Mesenteric fat pad (tissue), 1 donor: ENCODE measurements at regions not wholly inside any gene's neighbourhood (a gene's known extent, or its start where the extent isn't known, plus 50 kb on each side); places are given as distances from the start of the nearest gene placed in this dataset.

Experiments
- DNase-seq: peaks from one replicate; pipeline ENCODE4 v3.0.0-alpha.2; 2020; ENCODE audit warnings: low spot score
- donor health status: DM: yes; HTN: yes; CAD: no.

GRCh38 chrX:80098038-80098437, 83.5 kb downstream of the TBX22 start:
- no peak for DNase-seq

- DNase-seq: no peak
Measured at GRCh38 chrX:80120335-80120734, 105.8 kb downstream of the TBX22 start.

- no peak for DNase-seq
Measured at GRCh38 chrX:80138938-80139337, 124.4 kb downstream of the TBX22 start.

- DNase-seq: no peak
Measured at GRCh38 chrX:80139564-80139963, 125.0 kb downstream of the TBX22 start.

GRCh38 chrX:80170581-80170980, 156.0 kb downstream of the TBX22 start:
- DNase-seq: no peak

- no peak for DNase-seq
Measured at GRCh38 chrX:80173261-80173660, 158.7 kb downstream of the TBX22 start.

- DNase-seq: no peak
Measured at GRCh38 chrX:80174925-80175574, 160.5 kb downstream of the TBX22 start.

- no peak for DNase-seq
Measured at GRCh38 chrX:80181079-80181478, 166.5 kb downstream of the TBX22 start.

- DNase-seq: no peak
Measured at GRCh38 chrX:80184854-80185253, 170.3 kb downstream of the TBX22 start.

GRCh38 chrX:80206647-80207046, 192.1 kb downstream of the TBX22 start:
- DNase-seq: no peak

GRCh38 chrX:80207327-80207726, 192.8 kb downstream of the TBX22 start:
- DNase-seq: no peak

GRCh38 chrX:80216086-80216485, 201.5 kb downstream of the TBX22 start:
- DNase-seq: no peak

GRCh38 chrX:80223982-80224579, 196.2 kb upstream of the TENT5D start:
- no peak for DNase-seq

GRCh38 chrX:80229626-80230025, 190.6 kb upstream of the TENT5D start:
- DNase-seq: no peak

- DNase-seq: no peak
Measured at GRCh38 chrX:80237072-80237471, 183.2 kb upstream of the TENT5D start.

- DNase-seq: no peak
Measured at GRCh38 chrX:80246271-80246670, 174.0 kb upstream of the TENT5D start.

- no peak for DNase-seq
Measured at GRCh38 chrX:80266287-80266686, 154.0 kb upstream of the TENT5D start.

GRCh38 chrX:80266979-80267378, 153.3 kb upstream of the TENT5D start:
- no peak for DNase-seq

- no peak for DNase-seq
Measured at GRCh38 chrX:80267790-80268189, 152.5 kb upstream of the TENT5D start.

GRCh38 chrX:80282535-80282934, 137.7 kb upstream of the TENT5D start:
- no peak for DNase-seq

GRCh38 chrX:80285131-80285773, 135.0 kb upstream of the TENT5D start:
- DNase-seq: no peak

- no peak for DNase-seq
Measured at GRCh38 chrX:80290834-80291233, 129.4 kb upstream of the TENT5D start.

- no peak for DNase-seq
Measured at GRCh38 chrX:80293354-80293753, 126.9 kb upstream of the TENT5D start.
